Peyer's patch (tissue), 4 donors: ENCODE measurements at regions not wholly inside any gene's neighbourhood (a gene's known extent, or its start where the extent isn't known, plus 50 kb on each side); places are given as distances from the start of the nearest gene placed in this dataset.

Experiments
- CTCF ChIP-seq, 6 experiments: fragments of 450-650 bp in 4 of 6; fragments of 200-600 bp in 2 of 6; sonication (generic) in 1 of 6; IDR thresholded peaks; one replicate each; pipeline ENCODE4 v1.5.1; 2017 to 2019; ENCODE audit warnings: antibody characterized with exemption in 6 of 6, mild to moderate bottlenecking in 3 of 6, moderate library complexity in 1 of 6
- POLR2A ChIP-seq, 2 donors: fragments of 450-650 bp; IDR thresholded peaks; one replicate each; pipeline ENCODE4 v1.5.1; 2017; ENCODE audit warnings: antibody characterized with exemption in 2 of 2, mild to moderate bottlenecking in 2 of 2, moderate library complexity in 2 of 2

GRCh38 chr13:63117710-63118109, 1702.1 kb upstream of the PCDH20 start:
- TF ChIP-seq CTCF (IDR thresholded peaks at IDR 0.05) = no peak
- no peak for TF ChIP-seq POLR2A (IDR thresholded peaks at IDR 0.05)
